Panc1 (cell line): ENCODE measurements at regions not wholly inside any gene's neighbourhood (a gene's known extent, or its start where the extent isn't known, plus 50 kb on each side); places are given as distances from the start of the nearest gene placed in this dataset.

Experiments
- ATAC-seq: fragments of 200-7000 bp; cut with Tn5 transposase; 2 replicates; pipeline ENCODE4 v1.9.1; 2020; ENCODE audit warnings: mild to moderate bottlenecking, moderate library complexity
- BruUV-seq: library from RNA; stranded (reverse); fragments of 400-500 nt; replicated peaks from 2 replicates; lab custom pipeline; 2021; lab: Mats Ljungman, UMichigan
- CTCF ChIA-PET: fragments of 300-600 bp; sonication (Branson Sonifier 250); formaldehyde crosslinking; loops from one replicate; lab custom pipeline; 2022; ENCODE audit warnings: antibody characterized with exemption; lab: Charles Lee
- POLR2A ChIA-PET: fragments of 300-600 bp; sonication (Branson Sonifier 250); formaldehyde crosslinking; loops from one replicate; lab custom pipeline; 2022; ENCODE audit warnings: antibody characterized with exemption; lab: Charles Lee
- DNase-seq: peaks from one replicate; pipeline ENCODE4 v3.0.0-alpha.2; 2010; ENCODE audit warnings: low read depth, low spot score
- H3K27ac ChIP-seq: 2 replicates; pipeline ENCODE4 v1.5.1; 2011; ENCODE audit warnings: mild to moderate bottlenecking, low read length, inconsistent platforms
- H3K27me3 ChIP-seq: fragments of 200-500 bp; sonication (Bioruptor generic); 2 replicates; pipeline ENCODE4 v1.6.0; 2014; ENCODE audit warnings: low read length, inconsistent platforms; ENCODE audit not compliant: control insufficient read depth, insufficient read depth
- H3K36me3 ChIP-seq: fragments of 200-500 bp; sonication (Bioruptor generic); 2 replicates; pipeline ENCODE4 v1.5.1; 2014; ENCODE audit warnings: inconsistent platforms, mild to moderate bottlenecking, low read length, moderate library complexity; ENCODE audit not compliant: control insufficient read depth, insufficient read depth
- H3K4me1 ChIP-seq: 2 replicates; pipeline ENCODE4 v1.5.1; 2011; ENCODE audit warnings: inconsistent platforms, mild to moderate bottlenecking, low read length, moderate library complexity; ENCODE audit not compliant: control insufficient read depth, insufficient read depth
- H3K4me3 ChIP-seq, 2 experiments: 2 replicates each; pipeline ENCODE4 v1.5.1; 2011 to 2012; ENCODE audit warnings: low read depth in 2 of 2, low read length in 2 of 2, mild to moderate bottlenecking in 2 of 2, inconsistent platforms in 1 of 2, moderate library complexity in 1 of 2
- H3K9me3 ChIP-seq: fragments of 200-500 bp; sonication (Bioruptor generic); 2 replicates; pipeline ENCODE4 v1.5.1; 2014; ENCODE audit warnings: low read depth, mild to moderate bottlenecking, inconsistent platforms, low read length, moderate library complexity; ENCODE audit not compliant: control insufficient read depth, insufficient read depth
- POLR2AphosphoS5 ChIP-seq: IDR thresholded peaks from 2 replicates; pipeline ENCODE4 v1.6.1; 2012; ENCODE audit warnings: mild to moderate bottlenecking, low read depth, low read length, moderate library complexity
- SIN3A ChIP-seq: IDR thresholded peaks from 2 replicates; pipeline ENCODE4 v1.6.1; 2012; ENCODE audit warnings: low read depth, mild to moderate bottlenecking, low read length, moderate library complexity, borderline replicate concordance; ENCODE audit not compliant: insufficient read depth
- TCF7L2 ChIP-seq: IDR thresholded peaks from 2 replicates; pipeline ENCODE4 v1.6.1; 2011; ENCODE audit warnings: mild to moderate bottlenecking, low read depth, low read length, inconsistent platforms
- in situ Hi-C: cut with HindIII; loops from 2 replicates; pipeline ENCODE4 v1.10.0; 2016; ENCODE audit warnings: low sequenced_read_pairs, low pct_unique_long_range_greater_than_20kb
- intact Hi-C: fragments of 100-400 bp; cut with micrococcal nuclease; formaldehyde crosslinking; loops from one replicate; pipeline ENCODE4 v1.10.0; 2022; ENCODE audit not compliant: unreplicated experiment
- TF ChIP-seq, protein P1 (sequence below): fragments of 450-650 bp; IDR thresholded peaks from 2 replicates; pipeline ENCODE4 v1.5.1; 2017; ENCODE audit warnings: mild to moderate bottlenecking
- TF ChIP-seq, protein P2 (sequence below), 2 experiments: IDR thresholded peaks; 2 replicates each; pipeline ENCODE4 v1.6.1; 2011 to 2012; ENCODE audit warnings: low read depth in 2 of 2, control low read depth in 1 of 2, low read length in 1 of 2, mild to moderate bottlenecking in 1 of 2, moderate library complexity in 1 of 2; ENCODE audit not compliant: insufficient read depth in 1 of 2

DNA sequence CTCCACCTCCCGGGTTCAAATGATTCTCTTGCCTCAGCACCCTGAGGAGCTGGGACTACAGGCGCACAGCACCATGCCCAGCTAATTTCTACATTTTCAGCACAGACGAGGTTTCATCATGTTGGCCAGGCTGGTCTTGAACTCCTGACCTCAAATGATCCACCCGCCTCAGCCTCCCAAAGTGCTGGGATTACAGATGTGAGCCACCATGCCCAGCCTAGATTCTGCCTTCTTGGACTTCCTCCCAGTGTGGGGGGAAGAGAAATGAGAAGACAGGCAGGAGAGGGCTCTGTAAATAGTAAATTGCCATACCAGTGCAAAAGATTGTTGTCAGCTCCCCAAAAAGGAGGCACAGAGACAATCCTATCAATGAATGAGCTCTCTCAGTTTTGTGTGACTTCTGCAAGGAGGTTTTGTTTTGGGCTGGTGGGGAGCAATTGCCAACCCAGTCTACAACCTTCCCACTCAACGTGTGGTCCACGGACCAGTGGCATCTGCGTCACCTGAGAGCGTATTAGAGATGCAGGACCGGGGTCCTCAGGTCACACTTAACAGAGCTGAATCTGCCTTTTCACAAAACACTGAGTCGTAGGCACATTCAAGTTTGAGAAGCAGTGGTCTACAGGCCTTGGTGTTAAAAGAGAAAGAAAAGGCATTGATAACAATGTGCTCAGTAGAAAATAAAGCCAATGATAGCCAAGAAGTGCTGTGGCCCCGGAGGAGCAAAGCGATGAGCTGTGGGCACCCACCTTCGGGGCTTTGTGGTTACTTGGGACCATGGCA is 78.1 kb downstream of the MYCN start:
- Histone ChIP-seq H3K27me3 (peaks cover 6% of the 10 kb centered on the region; the same call in 1 of the 2 replicates), H3K36me3 (no peaks in the 10 kb centered on the region), H3K4me1 (no peaks in the 10 kb centered on the region), H3K27ac (no peak overlapping the region), H3K9me3 (no peaks in the 10 kb centered on the region), H3K4me3 (no peak overlapping the region)
- ChIA-PET CTCF (no interaction called here), POLR2A (no interaction called here)
- ATAC-seq (no peak), DNase-seq (no peak)
- no TSS peak for BruUV-seq
- in situ Hi-C loops (no loop called here), intact Hi-C loops (no loop called here)
- TF ChIP-seq SIN3A: no peak
- TF ChIP-seq TCF7L2: no peak
- no peak for TF ChIP-seq POLR2AphosphoS5
- TF ChIP-seq, protein P1, sequence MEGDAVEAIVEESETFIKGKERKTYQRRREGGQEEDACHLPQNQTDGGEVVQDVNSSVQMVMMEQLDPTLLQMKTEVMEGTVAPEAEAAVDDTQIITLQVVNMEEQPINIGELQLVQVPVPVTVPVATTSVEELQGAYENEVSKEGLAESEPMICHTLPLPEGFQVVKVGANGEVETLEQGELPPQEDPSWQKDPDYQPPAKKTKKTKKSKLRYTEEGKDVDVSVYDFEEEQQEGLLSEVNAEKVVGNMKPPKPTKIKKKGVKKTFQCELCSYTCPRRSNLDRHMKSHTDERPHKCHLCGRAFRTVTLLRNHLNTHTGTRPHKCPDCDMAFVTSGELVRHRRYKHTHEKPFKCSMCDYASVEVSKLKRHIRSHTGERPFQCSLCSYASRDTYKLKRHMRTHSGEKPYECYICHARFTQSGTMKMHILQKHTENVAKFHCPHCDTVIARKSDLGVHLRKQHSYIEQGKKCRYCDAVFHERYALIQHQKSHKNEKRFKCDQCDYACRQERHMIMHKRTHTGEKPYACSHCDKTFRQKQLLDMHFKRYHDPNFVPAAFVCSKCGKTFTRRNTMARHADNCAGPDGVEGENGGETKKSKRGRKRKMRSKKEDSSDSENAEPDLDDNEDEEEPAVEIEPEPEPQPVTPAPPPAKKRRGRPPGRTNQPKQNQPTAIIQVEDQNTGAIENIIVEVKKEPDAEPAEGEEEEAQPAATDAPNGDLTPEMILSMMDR: no peak
- TF ChIP-seq, protein P2, sequence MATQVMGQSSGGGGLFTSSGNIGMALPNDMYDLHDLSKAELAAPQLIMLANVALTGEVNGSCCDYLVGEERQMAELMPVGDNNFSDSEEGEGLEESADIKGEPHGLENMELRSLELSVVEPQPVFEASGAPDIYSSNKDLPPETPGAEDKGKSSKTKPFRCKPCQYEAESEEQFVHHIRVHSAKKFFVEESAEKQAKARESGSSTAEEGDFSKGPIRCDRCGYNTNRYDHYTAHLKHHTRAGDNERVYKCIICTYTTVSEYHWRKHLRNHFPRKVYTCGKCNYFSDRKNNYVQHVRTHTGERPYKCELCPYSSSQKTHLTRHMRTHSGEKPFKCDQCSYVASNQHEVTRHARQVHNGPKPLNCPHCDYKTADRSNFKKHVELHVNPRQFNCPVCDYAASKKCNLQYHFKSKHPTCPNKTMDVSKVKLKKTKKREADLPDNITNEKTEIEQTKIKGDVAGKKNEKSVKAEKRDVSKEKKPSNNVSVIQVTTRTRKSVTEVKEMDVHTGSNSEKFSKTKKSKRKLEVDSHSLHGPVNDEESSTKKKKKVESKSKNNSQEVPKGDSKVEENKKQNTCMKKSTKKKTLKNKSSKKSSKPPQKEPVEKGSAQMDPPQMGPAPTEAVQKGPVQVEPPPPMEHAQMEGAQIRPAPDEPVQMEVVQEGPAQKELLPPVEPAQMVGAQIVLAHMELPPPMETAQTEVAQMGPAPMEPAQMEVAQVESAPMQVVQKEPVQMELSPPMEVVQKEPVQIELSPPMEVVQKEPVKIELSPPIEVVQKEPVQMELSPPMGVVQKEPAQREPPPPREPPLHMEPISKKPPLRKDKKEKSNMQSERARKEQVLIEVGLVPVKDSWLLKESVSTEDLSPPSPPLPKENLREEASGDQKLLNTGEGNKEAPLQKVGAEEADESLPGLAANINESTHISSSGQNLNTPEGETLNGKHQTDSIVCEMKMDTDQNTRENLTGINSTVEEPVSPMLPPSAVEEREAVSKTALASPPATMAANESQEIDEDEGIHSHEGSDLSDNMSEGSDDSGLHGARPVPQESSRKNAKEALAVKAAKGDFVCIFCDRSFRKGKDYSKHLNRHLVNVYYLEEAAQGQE (IDR thresholded peaks at IDR 0.05; ENCODE audit: insufficient read depth in 1 of 2, low read depth in 2 of 2, low read length in 1 of 2): no peak

DNA sequence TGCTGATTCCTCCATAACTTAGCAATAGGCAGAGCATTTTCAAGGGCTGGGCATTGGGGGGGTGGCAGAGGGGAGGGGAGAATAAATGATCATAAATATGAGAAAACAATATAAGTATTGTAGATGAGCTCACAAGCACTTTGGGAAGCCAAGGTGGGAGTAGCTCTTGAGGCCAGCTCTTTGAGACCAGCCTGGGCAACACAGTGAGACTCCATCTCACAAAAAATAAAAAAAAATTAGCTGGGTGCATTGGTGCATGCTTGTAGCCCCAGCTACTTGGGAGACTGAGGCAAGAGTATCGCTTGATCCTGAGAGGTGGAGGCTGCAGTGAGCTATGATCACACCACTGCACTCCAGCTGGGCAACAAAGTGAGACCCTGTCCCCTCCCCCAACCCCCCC is 75.9 kb downstream of the MYCN start:
- BruUV-seq: no TSS peak
- ChIA-PET CTCF (no interaction called here), POLR2A (no interaction called here)
- ATAC-seq (no peak), DNase-seq (no peak)
- H3K36me3 ChIP-seq: no peaks in the 10 kb centered on the region
- no peaks in the 10 kb centered on the region for H3K4me1 ChIP-seq
- no peaks in the 10 kb centered on the region for H3K9me3 ChIP-seq
- H3K27me3 ChIP-seq: peaks cover 8% of the 10 kb centered on the region; the same call in 1 of the 2 replicates
- in situ Hi-C loops (no loop called here), intact Hi-C loops (no loop called here)
- no peak overlapping the region for H3K4me3 ChIP-seq
- TF ChIP-seq, protein P2 (IDR thresholded peaks at IDR 0.05; ENCODE audit: insufficient read depth in 1 of 2, low read depth in 2 of 2, low read length in 1 of 2): no peak
- TF ChIP-seq SIN3A (no peak), POLR2AphosphoS5 (no peak), TCF7L2 (no peak)
- TF ChIP-seq, protein P1: no peak
- no peak overlapping the region for H3K27ac ChIP-seq
